Stimulated activated CD8-positive, alpha-beta memory T cell treated with anti-CD3 and anti-CD28 coated beads, Interleukin-4, amount 100 ng/mL, for 4 hours (primary cell): ENCODE measurements at regions not wholly inside any gene's neighbourhood (a gene's known extent, or its start where the extent isn't known, plus 50 kb on each side); places are given as distances from the start of the nearest gene placed in this dataset.
"Not testable (repeated sequence)": the region's sequence is repeated elsewhere in the genome, so short reads cannot be mapped to it uniquely, and the experiment has no call there.

ENCODE experiments used
- DNase-seq, 2 donors: peaks; one replicate each; pipeline ENCODE4 v3.0.0-alpha.2; 2020; ENCODE audit warnings: low read depth in 2 of 2, low spot score in 1 of 2

DNA sequence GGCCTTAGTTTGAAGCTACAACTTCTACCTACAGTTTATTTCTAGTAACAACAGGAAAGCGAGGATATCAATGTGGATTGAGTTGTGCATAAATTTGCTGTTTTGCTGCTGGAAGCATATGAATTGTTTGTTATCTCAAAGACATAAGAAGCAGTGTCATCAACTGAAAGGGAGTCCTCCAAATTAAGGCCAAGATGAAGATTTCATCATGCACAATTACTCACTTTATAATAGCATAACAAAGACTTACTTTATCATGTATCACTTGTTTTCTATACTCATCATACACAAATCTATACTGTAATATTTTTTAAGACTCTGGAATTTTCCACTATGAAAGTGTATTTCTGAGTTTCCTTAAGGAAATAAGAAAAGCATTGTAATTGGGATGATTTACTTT lies 136.1 kb upstream of the FANCL start:
- DNase-seq: no peak

DNA sequence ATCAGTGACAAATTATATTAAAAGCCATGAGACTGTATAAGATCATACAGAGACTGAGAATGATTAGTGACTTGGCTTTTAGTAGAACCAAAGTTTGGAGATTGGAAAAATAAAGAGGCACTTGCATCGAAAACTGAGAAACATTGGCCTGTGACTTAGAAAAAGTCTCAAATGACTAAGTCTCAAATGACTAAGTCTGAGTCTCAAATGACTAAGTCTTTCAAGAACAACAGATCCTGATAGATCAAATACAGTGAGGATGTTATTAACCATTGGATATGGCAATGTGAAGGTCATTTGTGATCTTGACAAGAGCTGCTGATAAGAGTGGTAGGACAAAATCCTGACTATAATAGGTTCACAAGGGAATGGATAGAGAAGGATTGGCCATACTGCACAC lies 135.5 kb upstream of the FANCL start:
- DNase-seq: no peak

DNA sequence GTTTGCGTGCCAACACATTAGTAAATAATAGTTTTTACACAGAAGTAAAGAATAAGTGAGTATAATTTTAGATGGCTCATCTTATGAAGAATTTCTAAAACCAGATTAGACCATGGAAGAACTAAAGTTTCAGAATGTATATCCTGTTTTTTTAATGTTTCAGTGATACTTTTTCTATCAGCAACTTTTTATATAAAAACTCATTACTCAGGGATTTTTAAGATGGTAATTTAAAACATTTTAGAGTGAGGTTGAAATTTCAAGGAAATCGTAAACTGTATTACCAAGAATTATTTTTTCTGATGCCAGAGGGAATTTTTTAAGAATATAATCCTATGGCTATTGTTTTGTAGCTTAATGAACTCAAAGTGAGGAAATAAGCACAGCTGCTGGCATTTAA lies 128.5 kb upstream of the FANCL start:
- no peak for DNase-seq

DNA sequence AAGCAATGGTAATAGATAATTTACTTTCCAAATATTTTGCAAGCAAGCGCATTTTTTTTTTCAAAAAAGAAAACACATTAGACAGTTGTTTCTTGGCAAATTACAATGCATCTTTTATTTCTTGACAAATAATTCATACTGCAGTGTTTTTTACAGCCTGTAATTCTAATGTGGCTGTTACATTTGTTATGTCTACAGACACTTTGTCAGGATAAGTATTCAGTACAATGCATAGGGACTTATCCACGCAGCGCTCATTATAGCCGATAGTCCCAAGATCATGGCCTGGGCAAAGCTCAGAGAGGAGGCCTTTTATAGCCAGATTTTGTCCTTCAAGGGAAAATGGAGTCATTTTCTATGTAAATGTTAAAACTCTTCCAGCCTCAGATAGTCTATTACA lies 123.0 kb upstream of the FANCL start:
- no peak for DNase-seq

DNA sequence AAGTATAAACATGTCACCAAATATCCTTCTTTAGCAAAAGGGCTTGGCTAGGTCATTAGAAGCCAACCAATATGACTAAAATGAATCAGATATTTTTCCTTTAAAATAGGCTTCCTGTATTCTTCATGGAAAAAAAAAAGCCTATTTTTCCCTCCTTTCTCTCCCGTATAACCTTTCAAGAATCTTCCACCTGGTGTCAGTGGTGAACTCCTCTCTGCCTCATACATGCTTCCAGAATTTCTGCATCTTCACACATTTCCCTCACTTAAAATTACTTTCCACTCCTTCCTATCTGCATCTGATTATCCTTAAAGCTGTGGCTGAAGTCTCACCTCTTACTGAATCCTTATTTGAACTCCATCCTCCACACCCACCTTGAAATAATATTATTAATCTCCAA lies 116.9 kb upstream of the FANCL start:
- no peak for DNase-seq

DNA sequence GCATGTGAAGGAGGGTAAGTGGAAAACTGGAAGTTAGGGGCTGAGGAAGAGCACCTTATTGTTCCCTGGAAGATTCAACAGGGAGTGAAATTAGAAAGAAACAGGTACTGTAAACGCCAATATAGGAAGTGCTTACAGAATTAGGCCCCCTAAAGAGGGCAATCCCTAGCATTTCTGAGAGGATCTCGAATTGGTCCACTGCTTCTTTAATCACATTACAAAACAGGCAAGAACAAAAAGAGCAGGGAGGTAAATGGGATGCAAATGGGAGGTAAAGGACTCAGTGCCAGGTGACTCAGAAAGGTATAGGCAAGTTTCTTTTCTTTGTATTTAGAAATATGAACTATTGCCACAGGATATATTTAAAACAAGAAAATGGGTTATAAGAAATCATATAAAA lies 116.4 kb upstream of the FANCL start:
- no peak for DNase-seq

DNA sequence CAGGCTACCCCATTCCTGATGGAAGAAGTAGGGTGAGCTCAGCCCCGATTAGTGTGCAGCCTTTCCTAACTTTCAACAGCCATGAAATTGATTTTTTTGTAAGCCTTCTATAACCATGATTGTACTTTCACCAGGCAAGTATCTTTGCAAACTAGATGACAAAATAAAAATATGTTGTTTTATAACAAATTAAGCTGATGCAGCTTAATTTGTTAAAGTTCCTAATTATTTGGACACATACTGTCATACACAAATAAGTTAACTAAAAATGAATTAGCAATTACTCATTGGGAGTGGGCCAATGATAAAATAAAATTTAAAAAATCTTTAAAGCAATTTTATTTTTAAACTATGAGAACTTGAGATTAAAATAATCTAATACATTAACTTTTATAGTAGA lies 113.1 kb upstream of the FANCL start:
- DNase-seq: no peak

DNA sequence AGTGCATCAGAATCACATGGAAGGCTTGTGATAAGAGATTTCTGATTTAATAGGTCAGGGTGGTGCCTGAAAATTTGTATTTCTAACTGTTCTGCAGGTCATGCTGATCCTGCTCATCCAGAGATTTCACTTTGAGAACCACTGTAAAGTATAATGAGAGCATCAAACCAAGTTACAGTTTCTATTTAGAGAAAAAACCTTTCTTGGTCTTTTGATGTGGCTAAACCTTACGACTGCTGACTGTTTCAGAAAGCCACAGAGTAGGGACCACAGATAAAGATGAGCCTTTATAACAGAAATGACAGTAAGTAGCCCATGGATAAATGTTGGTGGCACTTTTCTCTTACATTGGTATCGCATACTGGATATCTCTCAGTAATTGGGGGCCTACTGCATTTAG lies 109.4 kb upstream of the FANCL start:
- DNase-seq: no peak

DNA sequence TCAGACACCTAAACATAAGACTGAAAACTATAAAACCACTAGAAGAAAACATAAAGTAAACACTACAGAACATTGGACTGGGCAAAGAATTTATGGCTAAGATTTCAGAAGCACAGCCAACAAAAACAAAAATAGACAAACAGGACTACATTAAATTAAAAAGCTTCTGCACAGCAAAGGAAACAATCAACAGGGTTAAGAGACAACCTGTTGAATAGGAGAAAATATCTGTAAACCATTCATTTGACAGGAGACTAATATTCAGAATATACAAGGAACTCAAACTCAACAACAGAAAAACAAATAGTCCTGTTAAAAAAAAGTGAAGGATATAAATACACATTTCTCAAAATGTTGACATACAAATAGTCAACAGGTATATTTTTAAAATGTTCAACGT lies 106.7 kb upstream of the FANCL start:
- no peak for DNase-seq

DNA sequence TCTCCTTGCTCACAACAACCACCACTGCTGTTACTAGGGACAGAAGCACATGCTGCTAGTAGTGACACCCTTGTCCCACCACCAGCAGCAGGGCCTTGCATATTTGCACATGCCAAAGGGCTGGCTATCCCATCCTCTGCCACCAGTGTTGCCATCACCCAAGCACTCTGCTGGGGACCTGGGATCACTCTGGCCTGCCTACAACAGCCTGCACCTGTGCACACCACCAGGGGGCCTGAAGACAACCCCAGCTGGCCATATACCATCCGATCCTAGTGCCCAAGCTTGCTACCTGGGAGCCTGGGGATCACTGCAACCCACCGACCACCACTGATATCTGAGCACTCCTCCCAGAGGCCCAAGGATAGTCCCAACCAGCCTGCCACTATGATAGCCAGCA lies 99.9 kb upstream of the FANCL start:
- no peak for DNase-seq

DNA sequence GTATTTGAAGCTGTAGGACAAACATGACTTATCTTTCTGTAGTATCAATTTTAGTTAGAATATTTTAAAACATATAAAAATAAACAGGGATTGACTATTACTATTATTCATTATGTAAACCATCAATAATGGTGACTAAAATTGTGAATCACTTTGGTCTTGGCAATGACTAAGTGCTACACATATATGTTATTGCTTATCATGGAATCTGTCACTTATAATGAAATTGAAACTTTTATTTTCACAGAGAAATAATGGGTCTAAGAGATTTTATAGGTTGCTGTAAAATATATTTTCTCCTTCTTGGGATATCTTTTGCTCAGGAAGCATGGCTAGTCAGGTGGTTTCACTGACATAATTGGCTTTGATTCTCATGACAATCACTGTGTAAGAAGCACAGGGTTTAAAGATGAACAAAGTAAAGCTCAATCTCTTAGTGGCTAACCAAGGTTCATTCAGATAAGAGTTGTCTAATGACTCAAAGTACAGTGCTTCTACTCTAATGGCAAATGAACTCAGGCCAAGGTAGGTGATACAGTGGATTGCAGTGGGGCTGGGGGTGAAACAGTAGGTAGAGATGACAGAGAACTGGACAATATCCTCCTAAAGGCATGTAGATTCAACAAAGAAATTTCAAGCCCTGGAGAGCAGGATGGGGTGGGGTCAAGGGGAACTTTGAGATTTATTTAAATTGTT lies 98.6 kb upstream of the FANCL start:
- no peak for DNase-seq

DNA sequence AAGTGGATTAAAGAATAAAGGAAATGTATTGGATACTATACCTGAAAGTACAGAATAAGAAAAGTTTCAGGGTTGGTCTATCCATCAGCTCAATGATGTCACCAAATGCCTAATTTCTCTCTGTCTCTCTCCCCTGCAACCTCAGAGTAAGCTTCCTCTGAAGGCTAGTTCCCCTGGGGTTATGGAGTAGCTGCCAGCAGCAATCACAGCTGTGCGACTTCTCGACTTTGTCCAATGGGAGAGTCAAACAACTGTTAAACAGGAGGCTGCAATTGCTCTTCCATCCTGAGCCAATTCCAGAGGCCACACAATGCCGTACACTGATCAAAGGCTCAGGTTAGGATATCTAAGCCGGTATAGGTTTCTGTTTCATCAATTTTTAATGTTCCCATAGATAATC lies 95.3 kb upstream of the FANCL start:
- DNase-seq: no peak

DNA sequence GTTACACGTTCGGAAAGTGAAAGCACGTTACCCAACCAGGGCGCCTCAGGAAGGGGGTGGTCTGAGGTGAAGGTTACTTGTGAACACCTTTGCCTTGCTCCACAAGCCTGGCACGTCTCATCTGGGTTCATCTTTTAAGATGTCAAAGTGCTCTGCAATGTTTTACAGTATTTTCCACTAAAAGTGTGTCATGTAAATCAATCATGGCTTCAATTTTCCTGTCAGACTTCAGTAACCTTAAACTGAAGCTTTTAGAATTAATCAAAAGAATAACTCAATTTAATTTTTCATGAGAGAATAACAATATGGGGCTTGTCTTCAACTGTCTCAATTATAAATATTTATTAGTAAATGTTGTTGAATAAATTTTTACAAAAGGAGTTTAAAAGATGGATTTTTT lies 93.3 kb upstream of the FANCL start:
- no peak for DNase-seq

DNA sequence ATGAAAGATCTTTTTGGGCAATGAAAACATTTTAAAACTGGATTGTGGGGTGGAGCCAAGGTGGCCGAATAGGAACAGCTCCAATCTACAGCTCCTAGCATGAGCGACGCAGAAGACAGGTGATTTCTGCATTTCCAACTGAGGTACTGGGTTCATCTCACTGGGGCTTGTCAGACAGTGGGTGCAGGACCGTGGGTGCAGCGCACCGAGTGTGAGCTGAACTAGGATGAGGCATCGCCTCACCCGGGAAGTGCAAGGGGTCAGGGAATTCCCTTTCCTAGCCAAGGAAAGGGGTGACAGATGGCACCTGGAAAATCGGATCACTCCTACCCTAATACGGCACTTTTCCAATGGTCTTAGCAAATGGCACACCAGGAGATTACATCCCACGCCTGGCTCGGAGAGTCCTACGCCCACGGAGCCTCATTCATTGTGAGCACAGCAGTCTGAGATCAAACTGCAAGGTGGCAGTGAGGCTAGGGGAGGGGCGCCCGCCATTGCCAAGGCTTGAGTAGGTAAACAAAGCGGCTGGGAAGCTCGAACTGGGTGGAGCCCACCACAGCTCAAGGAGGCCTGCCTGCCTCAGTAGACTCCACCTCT lies 84.3 kb upstream of the FANCL start:
- DNase-seq: not testable (repeated sequence)

DNA sequence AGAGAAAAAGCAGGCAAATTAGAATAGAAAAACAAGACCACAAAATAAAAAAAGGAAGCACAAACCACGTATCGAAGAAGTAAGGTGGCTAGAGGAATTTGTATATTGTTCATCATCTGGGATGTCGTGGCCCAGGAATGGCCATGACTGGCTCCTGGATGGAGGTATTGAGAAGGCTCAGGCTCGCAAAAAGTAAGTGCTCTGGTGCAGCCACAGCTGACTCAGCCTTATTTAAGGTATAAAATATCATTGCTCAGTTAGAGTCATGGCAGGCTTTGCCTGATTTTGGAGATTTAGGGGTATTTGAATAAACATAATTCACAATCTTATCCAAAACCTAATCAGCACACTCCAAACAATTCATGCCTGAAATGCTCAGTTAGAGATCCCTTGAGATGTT lies 78.4 kb upstream of the FANCL start:
- no peak for DNase-seq

DNA sequence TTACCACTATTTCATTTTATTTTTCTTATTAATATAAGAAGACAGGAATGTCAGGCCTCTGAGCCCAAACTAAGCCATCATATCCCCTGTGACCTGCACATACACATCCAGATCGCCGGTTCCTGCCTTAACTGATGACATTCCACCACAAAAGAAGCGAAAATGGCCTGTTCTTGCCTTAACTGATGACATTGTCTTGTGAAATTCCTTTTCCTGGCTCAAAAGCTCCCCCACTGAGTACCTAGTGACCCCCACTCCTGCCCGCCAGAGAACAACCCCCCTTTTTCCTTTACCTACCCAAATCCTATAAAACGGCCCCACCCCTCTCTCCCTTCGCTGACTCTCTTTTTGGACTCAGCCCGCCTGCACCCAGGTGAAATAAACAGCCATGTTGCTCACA lies 77.8 kb upstream of the FANCL start:
- not testable (repeated sequence) for DNase-seq

DNA sequence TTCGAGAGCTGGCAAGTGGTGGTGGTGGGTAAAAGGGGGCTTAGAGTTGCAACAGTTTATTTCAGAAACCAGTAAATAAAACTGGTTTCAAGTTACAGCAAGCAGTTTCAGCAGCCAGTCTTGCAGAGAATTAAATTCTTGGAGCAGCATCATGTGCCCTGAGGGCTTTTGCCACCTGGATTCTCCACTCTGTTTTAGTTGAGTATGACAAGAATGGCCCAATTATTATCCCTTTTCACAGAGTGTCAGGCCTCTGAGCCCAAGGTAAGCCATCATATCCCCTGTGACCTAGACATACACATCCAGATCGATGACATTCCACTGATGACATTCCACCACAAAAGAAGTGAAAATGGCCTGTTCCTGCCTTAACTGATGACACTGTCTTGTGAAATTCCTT lies 72.8 kb upstream of the FANCL start:
- DNase-seq: no peak

DNA sequence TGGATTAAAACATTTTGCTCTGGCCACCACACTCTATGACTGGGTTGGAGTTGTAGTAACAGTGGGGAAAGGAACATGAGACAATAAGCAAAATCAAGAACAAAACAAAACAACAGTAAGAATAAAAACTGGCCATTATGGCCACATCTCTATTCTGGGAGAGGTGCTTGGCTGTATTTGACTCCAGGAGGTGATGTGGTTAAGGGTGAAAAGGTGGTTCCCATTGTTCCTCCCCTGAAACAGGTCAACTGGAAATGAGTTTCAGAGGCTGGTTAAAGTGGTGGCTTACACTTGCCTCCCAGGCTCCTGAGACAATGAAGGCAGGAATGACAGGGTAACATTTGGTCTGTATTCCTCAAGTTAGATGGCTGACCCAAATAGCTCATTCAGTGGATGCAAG lies 67.3 kb upstream of the FANCL start:
- no peak for DNase-seq

DNA sequence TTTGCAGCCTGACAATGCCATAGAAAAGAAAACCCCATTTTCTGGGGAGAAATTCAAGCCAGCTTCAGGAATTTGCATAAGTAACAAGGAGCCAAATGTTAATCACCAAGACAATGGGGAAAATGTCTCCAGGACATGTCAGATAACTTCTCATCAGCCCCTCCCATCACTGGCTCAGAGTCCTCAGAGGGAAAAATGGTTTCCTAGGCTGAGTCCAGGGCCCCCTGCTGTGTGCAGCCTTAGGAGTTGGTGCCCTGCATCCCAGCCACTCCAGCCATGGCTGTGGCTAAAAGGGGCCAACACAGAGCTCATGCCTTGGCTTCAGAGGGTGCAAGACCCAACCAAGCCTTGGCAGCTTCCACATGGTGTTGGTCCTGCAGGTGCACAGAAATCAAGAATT lies 63.7 kb upstream of the FANCL start:
- no peak for DNase-seq

DNA sequence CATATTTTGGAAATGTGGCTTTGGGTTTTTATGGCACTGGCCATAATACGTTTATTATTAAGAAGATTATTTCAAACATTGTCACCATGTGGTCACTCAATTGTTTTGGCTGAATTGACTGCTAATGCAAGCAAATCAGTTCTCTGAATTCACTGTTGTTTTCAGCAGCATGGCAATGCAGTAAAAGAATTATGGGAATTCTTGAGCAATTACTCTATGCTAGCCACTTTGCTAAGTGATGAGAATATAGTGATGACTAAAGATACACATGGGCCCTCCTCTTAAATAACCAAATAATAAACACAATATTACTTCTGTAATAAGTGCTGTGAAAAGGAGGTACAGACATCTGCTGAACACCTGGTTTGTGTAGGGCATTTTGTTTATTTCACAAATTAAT lies 58.0 kb upstream of the FANCL start:
- no peak for DNase-seq

DNA sequence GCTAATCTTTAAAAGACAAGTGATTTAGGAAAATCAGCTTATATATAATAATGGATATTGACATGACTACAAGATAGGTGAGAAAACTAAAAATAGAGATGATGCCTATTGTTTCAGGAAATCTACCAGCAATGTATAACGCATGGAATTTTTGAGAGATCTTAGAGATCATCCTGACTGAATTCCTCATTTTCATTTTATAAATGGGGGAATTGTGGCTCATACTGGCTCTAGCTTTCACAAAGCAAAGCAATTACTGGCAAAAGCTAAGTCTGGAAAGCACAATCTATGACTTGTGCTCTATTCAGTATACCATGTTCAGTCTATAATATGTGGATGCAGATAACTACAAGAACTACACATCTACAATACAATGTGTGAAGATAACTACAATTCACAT lies 51.9 kb upstream of the FANCL start:
- no peak for DNase-seq

DNA sequence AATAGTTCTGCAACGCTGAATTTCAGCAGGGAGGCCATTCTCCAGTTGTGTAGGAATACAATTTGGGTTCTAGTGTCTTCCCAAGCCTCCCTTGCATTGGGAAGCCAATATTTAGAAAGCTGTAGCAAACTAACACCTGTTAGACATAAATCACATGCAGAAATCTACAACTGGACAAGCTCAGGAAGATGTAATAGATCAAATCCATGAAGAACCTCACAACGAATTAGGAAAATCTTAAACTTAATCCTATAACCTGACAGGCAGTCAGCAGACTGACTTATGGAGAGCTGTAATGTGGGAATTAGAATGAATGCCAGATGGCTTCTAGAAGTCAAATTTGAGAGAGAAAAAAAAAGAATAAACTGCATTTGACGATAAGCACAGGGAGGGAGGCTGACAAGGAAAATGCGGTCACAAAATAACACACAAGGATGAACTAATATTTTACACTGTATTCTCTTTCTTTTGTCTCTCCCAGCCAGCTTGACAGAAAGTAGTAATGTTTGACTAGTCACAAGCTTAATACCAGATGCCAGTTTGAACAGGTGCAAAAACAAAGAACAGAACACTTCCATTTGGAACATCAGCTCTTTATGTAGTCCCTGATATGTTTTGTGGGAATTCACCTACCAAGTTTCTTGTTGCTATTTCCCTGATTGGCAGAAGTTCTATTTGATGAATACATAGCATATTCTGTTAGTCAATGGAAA lies 50.8 kb upstream of the FANCL start:
- no peak for DNase-seq
